ENCODE measurements at regions not wholly inside any gene's neighbourhood (a gene's known extent, or its start where the extent isn't known, plus 50 kb on each side); places are given as distances from the start of the nearest gene placed in this dataset.

DNA sequence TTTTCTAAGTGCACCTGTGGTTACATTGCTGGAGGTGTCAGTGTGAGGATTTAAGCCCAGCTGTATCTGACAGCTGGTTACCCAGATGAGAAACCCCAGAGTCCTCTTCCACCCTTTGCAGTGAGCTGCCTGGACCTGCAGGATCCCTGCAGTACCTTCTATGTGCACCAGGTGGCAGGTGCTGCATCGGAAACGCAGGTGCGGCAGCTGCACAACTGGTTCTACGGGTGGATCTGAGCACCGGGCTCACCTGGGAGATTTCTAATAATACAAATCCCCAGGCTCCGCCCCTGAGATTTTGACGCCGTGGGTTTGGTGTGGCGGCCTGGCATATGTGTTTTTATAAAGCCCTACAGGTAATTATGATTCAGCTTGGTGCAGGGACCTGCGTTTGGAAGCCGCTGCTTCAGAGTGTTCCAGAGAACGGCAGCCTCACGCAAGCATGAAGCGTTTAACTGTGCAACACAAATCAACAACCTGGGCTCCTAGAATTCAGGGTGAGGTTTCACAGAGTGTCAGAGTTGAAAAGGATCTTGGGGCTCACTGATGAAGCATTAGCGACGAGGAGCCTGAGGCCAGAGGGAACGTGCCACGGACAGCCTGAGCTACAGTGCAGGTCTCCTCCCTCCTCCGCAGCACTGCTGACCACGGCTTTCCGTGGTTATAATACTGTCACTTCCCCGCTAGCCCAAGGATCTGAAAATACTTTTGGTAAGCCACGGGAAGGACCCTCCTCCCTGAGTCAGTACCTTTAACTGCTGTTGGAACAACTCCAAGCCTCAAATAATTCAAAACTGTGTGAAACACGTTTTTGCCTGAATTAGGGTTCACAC, 96.7 kb upstream of the TRABD2B start:
- Histone ChIP-seq H3K36me3 (ENCODE audit: control insufficient read depth in 2 of 2, insufficient read depth in 1 of 2, low read length in 2 of 2) (no peaks in the 10 kb centered on the region), H3K4me3 (ENCODE audit: low read depth, low read length) (peak overlapping the region; percentile 17), H3K27ac (ENCODE audit: extremely low read depth, low read depth, low read length) (no peak overlapping the region), H3K4me1 (ENCODE audit: control insufficient read depth, insufficient read depth, low read length) (no peaks in the 10 kb centered on the region), H3K9me3 (ENCODE audit: control insufficient read depth, insufficient read depth, low read depth, low read length) (no peaks in the 10 kb centered on the region)
- CTCF ChIA-PET: interaction anchor here (0.6 to 2.8 kb wide), 21 partner anchors 8 to 901 kb away, joined by 3 to 18 read pairs (median 4); no protein-coding TSS in a partner anchor
- POLR2A ChIA-PET: interaction anchor here (0.8 kb wide), 1 partner anchor 96 kb away, joined by 3 read pairs; no protein-coding TSS in a partner anchor
- TF ChIP-seq SP7 (tag by site-specific recombination; IDR thresholded peaks at IDR 0.05): no peak
- TF ChIP-seq ZNF114 (tag by site-specific recombination; IDR thresholded peaks at IDR 0.05): no peak
- TF ChIP-seq ZNF660 (tag by site-specific recombination; IDR thresholded peaks at IDR 0.05): no peak
- no peak for TF ChIP-seq BCL11A (tag by site-specific recombination; IDR thresholded peaks at IDR 0.05; ENCODE audit: low read depth)
- TF ChIP-seq KLF8 (tag by site-specific recombination; IDR thresholded peaks at IDR 0.05): no peak
- TF ChIP-seq ZNF510 (tag by site-specific recombination; IDR thresholded peaks at IDR 0.05; ENCODE audit: insufficient replicate concordance): no peak
- TF ChIP-seq YY2 (tag by site-specific recombination; IDR thresholded peaks at IDR 0.05): no peak
- no peak for TF ChIP-seq ZNF140 (tag by site-specific recombination; IDR thresholded peaks at IDR 0.05)
- peak; percentile 50 for TF ChIP-seq ZNF654 (tag by site-specific recombination; IDR thresholded peaks at IDR 0.05; ENCODE audit: low read depth)
- no peak for TF ChIP-seq ZBTB7A (tag by site-specific recombination; IDR thresholded peaks at IDR 0.05; ENCODE audit: low read depth)
- no peak for TF ChIP-seq ZNF843 (tag by site-specific recombination; IDR thresholded peaks at IDR 0.05)
- 0 out of 2 replicates have a peak, but pooled peaks have one; percentile 16 for TF ChIP-seq ZNF341 (tag by site-specific recombination; IDR thresholded peaks at IDR 0.05; ENCODE audit: low read depth)
- no peak for TF ChIP-seq ZNF112 (tag by site-specific recombination; IDR thresholded peaks at IDR 0.05)
- TF ChIP-seq HOXD13 (CRISPR knock-in tag; IDR thresholded peaks at IDR 0.05; ENCODE audit: borderline replicate concordance): no peak
- TF ChIP-seq, protein P1, sequence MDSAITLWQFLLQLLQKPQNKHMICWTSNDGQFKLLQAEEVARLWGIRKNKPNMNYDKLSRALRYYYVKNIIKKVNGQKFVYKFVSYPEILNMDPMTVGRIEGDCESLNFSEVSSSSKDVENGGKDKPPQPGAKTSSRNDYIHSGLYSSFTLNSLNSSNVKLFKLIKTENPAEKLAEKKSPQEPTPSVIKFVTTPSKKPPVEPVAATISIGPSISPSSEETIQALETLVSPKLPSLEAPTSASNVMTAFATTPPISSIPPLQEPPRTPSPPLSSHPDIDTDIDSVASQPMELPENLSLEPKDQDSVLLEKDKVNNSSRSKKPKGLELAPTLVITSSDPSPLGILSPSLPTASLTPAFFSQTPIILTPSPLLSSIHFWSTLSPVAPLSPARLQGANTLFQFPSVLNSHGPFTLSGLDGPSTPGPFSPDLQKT (IDR thresholded peaks at IDR 0.05; ENCODE audit: borderline replicate concordance, low read depth, low read length): no peak
- TF ChIP-seq, protein P2, sequence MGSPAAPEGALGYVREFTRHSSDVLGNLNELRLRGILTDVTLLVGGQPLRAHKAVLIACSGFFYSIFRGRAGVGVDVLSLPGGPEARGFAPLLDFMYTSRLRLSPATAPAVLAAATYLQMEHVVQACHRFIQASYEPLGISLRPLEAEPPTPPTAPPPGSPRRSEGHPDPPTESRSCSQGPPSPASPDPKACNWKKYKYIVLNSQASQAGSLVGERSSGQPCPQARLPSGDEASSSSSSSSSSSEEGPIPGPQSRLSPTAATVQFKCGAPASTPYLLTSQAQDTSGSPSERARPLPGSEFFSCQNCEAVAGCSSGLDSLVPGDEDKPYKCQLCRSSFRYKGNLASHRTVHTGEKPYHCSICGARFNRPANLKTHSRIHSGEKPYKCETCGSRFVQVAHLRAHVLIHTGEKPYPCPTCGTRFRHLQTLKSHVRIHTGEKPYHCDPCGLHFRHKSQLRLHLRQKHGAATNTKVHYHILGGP (tag by site-specific recombination; IDR thresholded peaks at IDR 0.05): no peak
- peak; percentile 84 for TF ChIP-seq ZNF2 (tag by site-specific recombination; IDR thresholded peaks at IDR 0.05)
- no peak for TF ChIP-seq ZNF221 (tag by site-specific recombination; IDR thresholded peaks at IDR 0.05; ENCODE audit: borderline replicate concordance)
- no peak for TF ChIP-seq KLF9 (tag by site-specific recombination; IDR thresholded peaks at IDR 0.05; ENCODE audit: low read depth)
- TF ChIP-seq, protein P3, sequence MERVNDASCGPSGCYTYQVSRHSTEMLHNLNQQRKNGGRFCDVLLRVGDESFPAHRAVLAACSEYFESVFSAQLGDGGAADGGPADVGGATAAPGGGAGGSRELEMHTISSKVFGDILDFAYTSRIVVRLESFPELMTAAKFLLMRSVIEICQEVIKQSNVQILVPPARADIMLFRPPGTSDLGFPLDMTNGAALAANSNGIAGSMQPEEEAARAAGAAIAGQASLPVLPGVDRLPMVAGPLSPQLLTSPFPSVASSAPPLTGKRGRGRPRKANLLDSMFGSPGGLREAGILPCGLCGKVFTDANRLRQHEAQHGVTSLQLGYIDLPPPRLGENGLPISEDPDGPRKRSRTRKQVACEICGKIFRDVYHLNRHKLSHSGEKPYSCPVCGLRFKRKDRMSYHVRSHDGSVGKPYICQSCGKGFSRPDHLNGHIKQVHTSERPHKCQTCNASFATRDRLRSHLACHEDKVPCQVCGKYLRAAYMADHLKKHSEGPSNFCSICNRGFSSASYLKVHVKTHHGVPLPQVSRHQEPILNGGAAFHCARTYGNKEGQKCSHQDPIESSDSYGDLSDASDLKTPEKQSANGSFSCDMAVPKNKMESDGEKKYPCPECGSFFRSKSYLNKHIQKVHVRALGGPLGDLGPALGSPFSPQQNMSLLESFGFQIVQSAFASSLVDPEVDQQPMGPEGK (tag by site-specific recombination; IDR thresholded peaks at IDR 0.05): no peak
- TF ChIP-seq ZNF324 (tag by site-specific recombination; IDR thresholded peaks at IDR 0.05): no peak
- TF ChIP-seq ZNF335 (tag by site-specific recombination; conservative IDR thresholded peaks at IDR 0.05): peak; percentile 23; the same call in 1 of the 2 replicates
- no peak for TF ChIP-seq KLF10 (tag by site-specific recombination; IDR thresholded peaks at IDR 0.05)
- no peak for TF ChIP-seq ZNF837 (tag by site-specific recombination; IDR thresholded peaks at IDR 0.05)
- no peak for TF ChIP-seq ZNF394 (tag by site-specific recombination; IDR thresholded peaks at IDR 0.05; ENCODE audit: borderline replicate concordance)
- TF ChIP-seq, protein P4, sequence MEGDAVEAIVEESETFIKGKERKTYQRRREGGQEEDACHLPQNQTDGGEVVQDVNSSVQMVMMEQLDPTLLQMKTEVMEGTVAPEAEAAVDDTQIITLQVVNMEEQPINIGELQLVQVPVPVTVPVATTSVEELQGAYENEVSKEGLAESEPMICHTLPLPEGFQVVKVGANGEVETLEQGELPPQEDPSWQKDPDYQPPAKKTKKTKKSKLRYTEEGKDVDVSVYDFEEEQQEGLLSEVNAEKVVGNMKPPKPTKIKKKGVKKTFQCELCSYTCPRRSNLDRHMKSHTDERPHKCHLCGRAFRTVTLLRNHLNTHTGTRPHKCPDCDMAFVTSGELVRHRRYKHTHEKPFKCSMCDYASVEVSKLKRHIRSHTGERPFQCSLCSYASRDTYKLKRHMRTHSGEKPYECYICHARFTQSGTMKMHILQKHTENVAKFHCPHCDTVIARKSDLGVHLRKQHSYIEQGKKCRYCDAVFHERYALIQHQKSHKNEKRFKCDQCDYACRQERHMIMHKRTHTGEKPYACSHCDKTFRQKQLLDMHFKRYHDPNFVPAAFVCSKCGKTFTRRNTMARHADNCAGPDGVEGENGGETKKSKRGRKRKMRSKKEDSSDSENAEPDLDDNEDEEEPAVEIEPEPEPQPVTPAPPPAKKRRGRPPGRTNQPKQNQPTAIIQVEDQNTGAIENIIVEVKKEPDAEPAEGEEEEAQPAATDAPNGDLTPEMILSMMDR (tag by site-specific recombination; IDR thresholded peaks at IDR 0.05): peak; percentile 77
- TF ChIP-seq PRDM1 (tag by site-specific recombination; IDR thresholded peaks at IDR 0.05): no peak
- TF ChIP-seq, protein P5, sequence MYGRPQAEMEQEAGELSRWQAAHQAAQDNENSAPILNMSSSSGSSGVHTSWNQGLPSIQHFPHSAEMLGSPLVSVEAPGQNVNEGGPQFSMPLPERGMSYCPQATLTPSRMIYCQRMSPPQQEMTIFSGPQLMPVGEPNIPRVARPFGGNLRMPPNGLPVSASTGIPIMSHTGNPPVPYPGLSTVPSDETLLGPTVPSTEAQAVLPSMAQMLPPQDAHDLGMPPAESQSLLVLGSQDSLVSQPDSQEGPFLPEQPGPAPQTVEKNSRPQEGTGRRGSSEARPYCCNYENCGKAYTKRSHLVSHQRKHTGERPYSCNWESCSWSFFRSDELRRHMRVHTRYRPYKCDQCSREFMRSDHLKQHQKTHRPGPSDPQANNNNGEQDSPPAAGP (tag by site-specific recombination; IDR thresholded peaks at IDR 0.05): no peak
- no peak for TF ChIP-seq ZNF624 (tag by site-specific recombination; IDR thresholded peaks at IDR 0.05)
- peak; percentile 29; the same call in 1 of the 2 replicates for TF ChIP-seq SCRT2 (tag by site-specific recombination; IDR thresholded peaks at IDR 0.05)

Measured in HEK293 (cell line).